ENCODE measurements at regions not wholly inside any gene's neighbourhood (a gene's known extent, or its start where the extent isn't known, plus 50 kb on each side); places are given as distances from the start of the nearest gene placed in this dataset.

- TF ChIP-seq CTCF (IDR thresholded peaks at IDR 0.05 in 8 of 11, conservative IDR thresholded peaks at IDR 0.05 in 3 of 11) (no peak), POLR2A (IDR thresholded peaks at IDR 0.05) (no peak)
Observed at GRCh38 chr4:86449746-86450588, 90.1 kb upstream of the MAPK10 start.

All from spleen (tissue), 7 donors.